Anterior cingulate cortex (tissue), 58 donors: ENCODE measurements at regions not wholly inside any gene's neighbourhood (a gene's known extent, or its start where the extent isn't known, plus 50 kb on each side); places are given as distances from the start of the nearest gene placed in this dataset.

Source experiments
- DNase-seq, 58 donors: peaks; one replicate each; lab custom pipeline; 2025; lab: John Stamatoyannopoulos, UW

- peak in 8 of 58 donors; percentile 2 to 15 (median 5) for DNase-seq
These were observed 184.2 kb downstream of the NSG2 start for GRCh38 chr5:174229514-174230370.

- no peak for DNase-seq
These were observed 186.5 kb downstream of the NSG2 start for GRCh38 chr5:174231956-174232487.

GRCh38 chr5:174234388-174234787 is 188.9 kb downstream of the NSG2 start:
- DNase-seq, result no peak

GRCh38 chr5:174235221-174236011 is 189.9 kb downstream of the NSG2 start:
- peak in 1 of 58 donors; percentile 46 for DNase-seq

DNA sequence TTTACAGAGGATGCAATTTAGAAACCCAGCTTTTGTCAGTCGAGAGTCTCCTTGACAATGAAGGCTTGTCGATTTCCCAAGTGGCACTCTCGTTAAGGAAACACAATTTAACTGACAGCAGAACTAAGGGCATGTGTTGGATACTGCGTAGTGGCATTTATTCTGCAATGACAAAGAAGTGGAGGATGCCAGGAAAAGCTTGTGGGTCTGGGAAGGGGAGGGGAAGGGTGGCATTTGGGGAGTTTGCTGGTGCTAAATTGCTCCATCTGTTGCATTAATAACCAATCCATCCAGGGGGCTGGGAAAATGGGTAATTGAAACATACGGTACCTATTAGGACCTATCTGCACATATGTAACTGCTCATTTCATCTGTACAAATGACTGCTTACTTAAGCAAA is 190.6 kb downstream of the NSG2 start:
- DNase-seq, result no peak

DNA sequence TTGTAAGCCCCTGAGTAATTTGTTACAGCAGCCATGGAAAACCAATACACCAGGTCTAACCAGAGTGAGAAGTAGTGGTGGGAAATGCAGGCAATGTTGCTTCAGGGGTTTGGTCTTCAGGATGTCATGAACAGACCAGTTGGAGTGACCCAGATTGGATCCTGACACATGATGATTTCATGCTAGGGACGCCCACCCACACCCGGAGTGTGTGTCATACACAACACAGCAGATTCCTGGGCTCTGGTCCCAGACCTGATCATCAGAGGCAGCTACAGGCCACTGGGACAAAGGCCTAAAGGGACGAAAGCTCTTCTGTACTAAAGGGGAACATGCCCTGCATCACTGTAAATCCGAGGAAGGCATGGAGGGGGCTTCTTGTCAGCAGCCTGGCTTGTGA is 194.2 kb downstream of the NSG2 start:
- peak in 1 of 58 donors; percentile 13 for DNase-seq

DNA sequence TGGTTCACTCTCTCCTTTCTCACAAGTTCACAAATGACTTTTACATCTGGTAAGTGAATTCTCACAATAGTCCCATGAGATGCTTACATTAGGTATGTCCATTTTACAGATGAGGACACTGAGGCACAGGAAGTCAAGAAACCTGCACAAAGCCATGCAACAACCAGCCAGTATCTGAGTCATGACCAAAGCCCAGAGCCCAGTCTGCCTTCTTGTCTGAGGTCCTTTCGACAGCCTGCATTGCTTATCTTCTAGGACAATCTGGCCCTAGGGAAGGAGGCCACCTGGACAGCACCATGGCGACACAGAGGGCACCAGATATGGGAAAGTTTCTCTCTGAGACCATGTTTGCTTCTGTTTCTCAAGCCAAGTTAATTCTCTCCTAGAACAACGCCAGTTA is 197.1 kb downstream of the NSG2 start:
- DNase-seq, result no peak

- no peak for DNase-seq
These were observed 198.4 kb downstream of the NSG2 start for GRCh38 chr5:174243904-174244303.

DNA sequence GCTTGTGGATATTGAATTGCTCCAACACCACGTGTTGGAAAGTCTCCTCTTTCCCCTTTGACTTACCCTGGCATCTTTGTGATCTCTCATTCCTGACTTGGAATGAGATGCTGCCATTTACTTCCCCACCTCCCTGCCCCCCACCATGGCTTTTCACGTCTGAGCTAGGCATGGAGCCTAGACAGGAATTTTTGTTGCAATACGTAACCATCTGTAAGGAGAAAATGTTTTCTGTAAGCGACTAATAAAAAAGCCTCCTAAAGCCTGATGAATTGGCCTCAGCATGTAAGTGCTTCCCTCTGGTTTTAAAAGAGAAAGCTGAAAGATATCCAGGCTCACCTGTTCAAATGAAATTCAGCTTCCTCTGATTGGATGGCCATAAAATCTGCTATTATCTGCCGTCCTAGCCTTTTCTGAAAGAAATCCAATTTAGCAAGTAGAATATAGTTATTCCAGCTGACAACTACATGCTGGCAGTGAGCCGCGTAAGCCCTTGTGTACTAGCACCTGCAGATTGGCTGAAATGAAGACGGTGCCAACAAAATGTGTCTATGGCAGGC is 200.1 kb downstream of the NSG2 start:
- DNase-seq, result no peak

GRCh38 chr5:174246743-174247142 is 201.2 kb downstream of the NSG2 start:
- DNase-seq, result no peak

DNA sequence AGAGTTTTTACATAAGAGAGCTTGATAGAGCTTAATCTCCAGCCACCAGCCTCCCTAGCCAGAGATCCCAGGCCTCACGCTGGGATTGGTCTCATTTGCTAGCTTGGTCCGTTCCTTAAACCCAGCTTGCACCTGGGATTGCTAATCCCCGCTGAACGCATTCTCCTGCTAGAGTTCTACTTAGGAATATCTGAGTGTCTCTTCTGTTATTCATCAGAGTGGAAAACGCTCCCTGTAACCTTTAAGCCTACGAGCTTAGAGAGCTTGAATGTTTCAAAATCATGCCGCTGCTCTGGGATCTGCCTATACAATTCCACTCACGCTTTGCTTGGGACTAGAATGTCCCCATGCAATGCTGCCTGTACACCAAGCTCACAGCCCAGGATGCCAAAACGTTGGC is 201.8 kb downstream of the NSG2 start:
- DNase-seq, result no peak

DNA sequence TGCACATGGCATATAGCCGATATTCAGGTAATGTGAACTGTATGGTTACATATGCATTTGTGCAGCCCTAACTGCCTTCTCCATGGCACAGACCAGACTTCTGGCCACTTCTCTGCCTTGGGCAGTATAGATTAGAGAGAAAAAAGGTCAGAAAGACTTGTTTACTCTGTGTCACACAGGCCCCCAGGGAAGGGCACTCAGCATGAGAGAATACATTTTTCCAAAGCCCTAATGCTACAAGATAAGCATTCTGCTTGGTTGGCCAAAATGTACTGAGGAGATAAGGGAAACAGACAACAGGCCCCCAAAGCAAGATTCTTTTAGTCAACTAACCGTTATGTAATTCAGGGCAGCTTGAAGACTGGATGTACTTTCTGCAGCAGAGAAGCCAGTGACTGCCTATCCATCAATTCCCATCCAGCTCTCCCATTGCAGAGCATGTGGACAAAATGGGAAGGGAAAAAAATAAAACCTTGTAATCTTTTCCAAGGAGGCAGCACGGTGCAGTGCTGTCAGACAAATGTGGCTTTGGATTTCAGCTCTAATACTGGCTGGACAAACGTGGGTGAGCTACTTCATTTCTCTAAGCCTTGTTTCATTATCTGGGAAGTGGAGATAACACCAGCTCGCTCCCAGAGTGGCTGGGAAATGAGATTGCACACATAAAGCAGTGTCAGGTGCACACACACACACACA is 205.9 kb downstream of the NSG2 start:
- DNase-seq, result no peak

DNA sequence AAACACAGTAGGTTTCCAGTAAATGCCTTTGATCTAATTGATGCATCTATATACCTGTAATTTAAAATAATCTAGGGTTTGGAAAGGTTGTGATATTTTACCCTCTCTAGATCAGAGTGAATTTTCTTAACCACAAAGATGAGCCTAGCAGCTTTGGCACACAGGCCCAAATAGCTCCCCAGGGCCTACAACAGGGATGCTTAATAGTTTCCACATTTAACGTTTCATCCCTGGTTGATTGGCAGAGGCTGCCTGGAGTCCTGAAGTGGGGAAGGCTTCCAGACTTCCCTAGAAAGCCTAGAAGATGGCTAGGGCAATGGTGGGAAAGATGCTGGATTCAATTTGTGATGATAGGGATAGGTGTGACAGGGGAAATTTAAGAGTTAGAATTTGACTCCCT is 206.6 kb downstream of the NSG2 start:
- DNase-seq, result no peak

GRCh38 chr5:174259696-174260420 is 214.4 kb downstream of the NSG2 start:
- no peak for DNase-seq

GRCh38 chr5:174271316-174271715 is 225.8 kb downstream of the NSG2 start:
- no peak for DNase-seq

DNA sequence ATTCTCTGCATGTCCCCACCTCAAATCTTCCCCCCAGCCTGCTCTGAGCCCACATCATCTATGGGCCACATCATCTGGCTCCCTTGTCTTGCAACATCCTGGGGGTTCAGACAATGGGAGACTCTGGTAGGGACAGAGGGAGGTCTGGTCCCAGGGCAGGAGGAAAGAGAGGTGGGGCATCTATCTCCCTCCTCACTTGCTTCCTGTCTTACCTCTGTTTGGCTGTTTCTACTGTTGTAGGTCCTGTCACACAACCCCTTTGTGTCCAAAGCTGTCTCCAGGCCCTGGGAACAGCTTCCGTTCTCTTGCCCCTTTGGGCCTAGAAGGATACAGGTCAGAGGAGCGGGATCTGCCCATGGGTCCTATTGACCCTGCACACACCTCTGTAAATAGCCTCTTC is 227.2 kb downstream of the NSG2 start:
- DNase-seq, result no peak

- DNase-seq, result no peak
These were observed 227.8 kb downstream of the NSG2 start for GRCh38 chr5:174273325-174273724.

- no peak for DNase-seq
These were observed 230.5 kb downstream of the NSG2 start for GRCh38 chr5:174275959-174276358.

DNA sequence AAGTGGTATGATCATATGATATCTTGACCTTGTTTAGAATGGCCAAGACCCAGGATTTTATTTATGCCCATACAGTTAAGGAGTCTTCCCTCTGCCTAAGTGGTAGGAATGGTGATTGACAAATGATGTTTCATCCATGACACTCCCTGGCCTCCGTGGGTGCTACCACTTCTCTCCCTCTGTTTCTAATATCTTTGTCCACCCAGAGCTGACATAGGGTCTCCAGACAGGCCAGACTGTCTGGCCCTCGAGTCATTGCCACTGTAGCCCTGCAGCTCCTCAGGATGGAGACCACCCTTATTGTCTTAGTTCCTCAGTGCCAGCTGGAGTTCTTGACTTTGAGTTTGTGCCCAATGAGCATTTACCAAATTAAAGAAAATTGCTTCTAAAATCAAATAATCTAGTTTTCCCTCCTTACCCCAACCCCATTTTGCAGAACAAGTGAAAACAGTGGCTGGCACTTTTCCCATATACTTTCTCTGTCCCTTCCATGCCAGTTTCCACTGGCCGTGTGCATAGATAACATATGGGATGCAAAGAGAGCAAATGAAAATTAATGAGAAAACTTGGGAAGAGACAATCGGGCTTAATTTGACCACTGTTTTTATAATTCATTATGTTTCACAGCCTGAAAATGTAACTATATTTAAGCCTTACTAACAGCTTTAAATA is 235.7 kb downstream of the NSG2 start:
- no peak for DNase-seq
